BE2C (cell line): ENCODE measurements at regions not wholly inside any gene's neighbourhood (a gene's known extent, or its start where the extent isn't known, plus 50 kb on each side); places are given as distances from the start of the nearest gene placed in this dataset.

Experiments
- DNase-seq: peaks from one replicate; pipeline ENCODE4 v3.0.0-alpha.2; 2020
- H3K27me3 ChIP-seq: fragments of 250-450 bp; sonication (Bioruptor Pico); 2 replicates; pipeline ENCODE4 v1.5.1; 2020; ENCODE audit warnings: mild to moderate bottlenecking
- H3K36me3 ChIP-seq: fragments of 250-450 bp; sonication (Bioruptor Pico); 2 replicates; pipeline ENCODE4 v1.5.1; 2020; ENCODE audit warnings: mild to moderate bottlenecking
- H3K4me1 ChIP-seq: fragments of 250-450 bp; sonication (Bioruptor Pico); 2 replicates; pipeline ENCODE4 v1.5.1; 2020
- H3K4me3 ChIP-seq: 2 replicates; pipeline ENCODE4 v1.5.1; 2011; ENCODE audit warnings: low read depth, low read length
- H3K9me3 ChIP-seq: fragments of 250-450 bp; sonication (Bioruptor Pico); 2 replicates; pipeline ENCODE4 v1.5.1; 2020
- CTCF ChIP-seq: IDR thresholded peaks from 2 replicates; pipeline ENCODE4 v1.5.1; 2012; ENCODE audit warnings: mild to moderate bottlenecking, low read depth, low read length

GRCh38 chr13:23074075-23074828 lies 106.5 kb upstream of the SGCG start:
- Histone ChIP-seq H3K9me3 (no peaks in the 10 kb centered on the region), H3K27me3 (no peaks in the 10 kb centered on the region), H3K4me3 (no peak overlapping the region), H3K4me1 (no peaks in the 10 kb centered on the region), H3K36me3 (no peaks in the 10 kb centered on the region)
- TF ChIP-seq CTCF: no peak
- DNase-seq: no peak

- Histone ChIP-seq H3K9me3 (no peaks in the 10 kb centered on the region), H3K27me3 (no peaks in the 10 kb centered on the region; the same call in 1 of the 2 replicates), H3K36me3 (no peaks in the 10 kb centered on the region), H3K4me1 (no peaks in the 10 kb centered on the region), H3K4me3 (no peak overlapping the region)
- TF ChIP-seq CTCF: no peak
- DNase-seq: no peak
Measured at GRCh38 chr13:23081220-23081619, 99.6 kb upstream of the SGCG start.

GRCh38 chr13:23081901-23082300 lies 98.9 kb upstream of the SGCG start:
- H3K4me3 ChIP-seq: no peak overlapping the region
- no peaks in the 10 kb centered on the region for H3K36me3 ChIP-seq
- no peaks in the 10 kb centered on the region for H3K9me3 ChIP-seq
- no peaks in the 10 kb centered on the region for H3K4me1 ChIP-seq
- no peak for TF ChIP-seq CTCF
- no peaks in the 10 kb centered on the region; the same call in 1 of the 2 replicates for H3K27me3 ChIP-seq
- DNase-seq: no peak

- no peak for TF ChIP-seq CTCF
Measured at GRCh38 chr13:23086968-23087623, 93.7 kb upstream of the SGCG start.

GRCh38 chr13:23087880-23088279 lies 92.9 kb upstream of the SGCG start:
- peak; percentile 42 for DNase-seq
- TF ChIP-seq CTCF: peak; percentile 60
- Histone ChIP-seq H3K4me3 (no peak overlapping the region), H3K27me3 (no peaks in the 10 kb centered on the region; the same call in 1 of the 2 replicates), H3K9me3 (no peaks in the 10 kb centered on the region), H3K36me3 (no peaks in the 10 kb centered on the region), H3K4me1 (no peaks in the 10 kb centered on the region)

More at GRCh38 chr13:23086968-23087623, 93.7 kb upstream of the SGCG start:
- H3K27me3 ChIP-seq: no peaks in the 10 kb centered on the region
- DNase-seq: no peak
- H3K4me3 ChIP-seq: no peak overlapping the region
- H3K9me3 ChIP-seq: no peaks in the 10 kb centered on the region
- no peaks in the 10 kb centered on the region for H3K4me1 ChIP-seq
- H3K36me3 ChIP-seq: no peaks in the 10 kb centered on the region
